Activated CD4-positive, alpha-beta memory T cell treated with anti-CD3 and anti-CD28 coated beads for 36 hours (primary cell): ENCODE measurements at regions not wholly inside any gene's neighbourhood (a gene's known extent, or its start where the extent isn't known, plus 50 kb on each side); places are given as distances from the start of the nearest gene placed in this dataset.
"Not testable (repeated sequence)": the region's sequence is repeated elsewhere in the genome, so short reads cannot be mapped to it uniquely, and the experiment has no call there.

Experiments used
- CTCF ChIA-PET: fragments of 350-600 bp; sonication (Branson Sonifier 250); formaldehyde crosslinking; loops from one replicate; lab custom pipeline; 2021; ENCODE audit warnings: antibody characterized with exemption, inconsistent platforms; lab: Charles Lee
- POLR2A ChIA-PET: fragments of 350-600 bp; sonication (Branson Sonifier 250); formaldehyde crosslinking; loops from one replicate; lab custom pipeline; 2021; ENCODE audit warnings: antibody characterized with exemption; lab: Charles Lee
- DNase-seq: peaks from one replicate; pipeline ENCODE4 v3.0.0-alpha.2; 2020
- H3K27ac Mint-ChIP-seq: one replicate; pipeline ENCODE4 v1.8.0; 2021; ENCODE audit warnings: mixed read lengths
- H3K27me3 Mint-ChIP-seq: one replicate; pipeline ENCODE4 v1.8.0; 2021; ENCODE audit warnings: mixed read lengths
- H3K36me3 Mint-ChIP-seq: one replicate; pipeline ENCODE4 v1.8.0; 2021; ENCODE audit warnings: mixed read lengths
- H3K4me1 Mint-ChIP-seq: one replicate; pipeline ENCODE4 v1.8.0; 2021; ENCODE audit warnings: low read depth, mixed read lengths
- H3K4me3 Mint-ChIP-seq: one replicate; pipeline ENCODE4 v1.8.0; 2021; ENCODE audit warnings: mild to moderate bottlenecking, mixed read lengths
- H3K9me3 Mint-ChIP-seq: one replicate; pipeline ENCODE4 v1.8.0; 2021; ENCODE audit warnings: mixed read lengths
- intact Hi-C: fragments of 100-400 bp; cut with micrococcal nuclease; formaldehyde crosslinking; loops from one replicate; pipeline ENCODE4 v1.15.1; 2023

- no peak for DNase-seq
- H3K27ac Mint-ChIP-seq = no peak overlapping the region
- H3K9me3 Mint-ChIP-seq = no peaks in the 10 kb centered on the region
- no peaks in the 10 kb centered on the region for H3K4me1 Mint-ChIP-seq
- ChIA-PET POLR2A (no interaction called here), CTCF (no interaction called here)
- no peaks in the 10 kb centered on the region for H3K36me3 Mint-ChIP-seq
- no peaks in the 10 kb centered on the region for H3K27me3 Mint-ChIP-seq
- intact Hi-C loops = no loop called here
- H3K4me3 Mint-ChIP-seq = no peak overlapping the region
Measured at GRCh38 chr12:5328669-5329517, 103.0 kb upstream of the NTF3 start.

DNA sequence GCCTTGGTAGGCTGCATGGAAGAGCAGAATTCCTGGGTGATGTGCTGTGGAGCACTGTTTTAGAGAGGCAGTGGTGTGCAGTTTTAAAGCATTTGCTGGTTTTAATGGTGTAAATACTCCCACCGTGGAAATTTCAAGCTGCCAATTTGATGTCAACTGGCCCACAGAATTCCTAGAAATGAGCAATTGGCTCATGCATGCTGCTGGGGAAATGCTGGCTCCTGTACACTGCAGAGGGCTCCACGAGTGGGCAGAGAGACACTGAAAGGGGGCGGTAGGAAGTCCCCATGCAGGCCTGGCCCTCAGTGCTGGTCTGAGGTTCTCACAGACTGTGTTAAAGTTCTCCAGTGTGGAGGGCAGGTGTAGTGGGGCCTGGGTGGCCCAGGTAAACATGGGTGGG lies 99.4 kb upstream of the NTF3 start:
- intact Hi-C loops = no loop called here
- H3K9me3 Mint-ChIP-seq = no peaks in the 10 kb centered on the region
- H3K27me3 Mint-ChIP-seq = no peaks in the 10 kb centered on the region
- ChIA-PET CTCF (no interaction called here), POLR2A (no interaction called here)
- H3K36me3 Mint-ChIP-seq = no peaks in the 10 kb centered on the region
- H3K4me1 Mint-ChIP-seq = no peaks in the 10 kb centered on the region
- no peak overlapping the region for H3K4me3 Mint-ChIP-seq
- no peak overlapping the region for H3K27ac Mint-ChIP-seq
- no peak for DNase-seq

GRCh38 chr12:5333096-5333495 lies 98.8 kb upstream of the NTF3 start:
- intact Hi-C loops = no loop called here

GRCh38 chr12:5335069-5335468 lies 96.8 kb upstream of the NTF3 start:
- POLR2A ChIA-PET = no interaction called here
- DNase-seq = no peak
- Mint-ChIP-seq H3K4me1 (no peaks in the 10 kb centered on the region), H3K9me3 (no peaks in the 10 kb centered on the region), H3K27ac (no peak overlapping the region), H3K36me3 (no peaks in the 10 kb centered on the region), H3K27me3 (no peaks in the 10 kb centered on the region), H3K4me3 (no peak overlapping the region)
- intact Hi-C loops = no loop called here
- CTCF ChIA-PET = no interaction called here

More at GRCh38 chr12:5333096-5333495, 98.8 kb upstream of the NTF3 start:
- no peak for DNase-seq
- Mint-ChIP-seq H3K36me3 (no peaks in the 10 kb centered on the region), H3K4me1 (no peaks in the 10 kb centered on the region), H3K4me3 (no peak overlapping the region), H3K9me3 (no peaks in the 10 kb centered on the region), H3K27ac (no peak overlapping the region), H3K27me3 (no peaks in the 10 kb centered on the region)
- ChIA-PET CTCF (no interaction called here), POLR2A (no interaction called here)

DNA sequence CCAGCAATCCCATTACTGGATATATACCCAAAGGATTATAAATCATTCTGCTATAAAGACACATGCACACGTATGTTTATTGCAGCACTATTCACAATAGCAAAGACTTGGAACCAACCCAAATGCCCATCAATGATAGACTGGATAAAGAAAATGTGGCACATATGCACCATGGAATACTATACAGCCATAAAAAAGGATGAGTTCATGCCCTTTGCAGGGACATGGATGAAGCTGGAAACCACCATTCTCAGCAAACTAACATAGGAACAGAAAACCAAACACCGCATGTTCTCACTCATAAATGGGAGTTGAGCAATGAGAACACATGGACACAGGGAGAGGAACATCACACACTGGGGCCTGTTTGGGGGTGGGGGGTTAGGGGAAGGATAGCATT lies 90.8 kb upstream of the NTF3 start:
- H3K27me3 Mint-ChIP-seq = not testable (repeated sequence)

GRCh38 chr12:5343711-5344110 lies 88.2 kb upstream of the NTF3 start:
- H3K36me3 Mint-ChIP-seq = no peaks in the 10 kb centered on the region

More for the DNA sequence above, 90.8 kb upstream of the NTF3 start:
- H3K36me3 Mint-ChIP-seq, H3K4me3 Mint-ChIP-seq, intact Hi-C loops, H3K4me1 Mint-ChIP-seq, H3K9me3 Mint-ChIP-seq, H3K27ac Mint-ChIP-seq, POLR2A ChIA-PET, CTCF ChIA-PET, DNase-seq: not testable (repeated sequence)

GRCh38 chr12:5344131-5344530 lies 87.8 kb upstream of the NTF3 start:
- CTCF ChIA-PET = no interaction called here

More at GRCh38 chr12:5343711-5344110, 88.2 kb upstream of the NTF3 start:
- Mint-ChIP-seq H3K9me3 (peaks cover 2% of the 10 kb centered on the region), H3K4me1 (no peaks in the 10 kb centered on the region), H3K27me3 (peaks cover 15% of the 10 kb centered on the region), H3K27ac (no peak overlapping the region), H3K4me3 (no peak overlapping the region)
- ChIA-PET CTCF (no interaction called here), POLR2A (no interaction called here)
- no peak for DNase-seq
- intact Hi-C loops = no loop called here

GRCh38 chr12:5345534-5345933 lies 86.4 kb upstream of the NTF3 start:
- DNase-seq = no peak
- Mint-ChIP-seq H3K27me3 (peaks cover 15% of the 10 kb centered on the region), H3K4me1 (no peaks in the 10 kb centered on the region), H3K27ac (no peak overlapping the region), H3K36me3 (no peaks in the 10 kb centered on the region), H3K4me3 (no peak overlapping the region), H3K9me3 (peaks cover 2% of the 10 kb centered on the region)
- intact Hi-C loops = no loop called here
- ChIA-PET CTCF (no interaction called here), POLR2A (no interaction called here)

More at GRCh38 chr12:5344131-5344530, 87.8 kb upstream of the NTF3 start:
- Mint-ChIP-seq H3K9me3 (peaks cover 2% of the 10 kb centered on the region), H3K4me3 (no peak overlapping the region), H3K27me3 (peaks cover 15% of the 10 kb centered on the region), H3K4me1 (no peaks in the 10 kb centered on the region), H3K36me3 (no peaks in the 10 kb centered on the region), H3K27ac (no peak overlapping the region)
- no peak for DNase-seq
- intact Hi-C loops = no loop called here
- POLR2A ChIA-PET = no interaction called here

DNA sequence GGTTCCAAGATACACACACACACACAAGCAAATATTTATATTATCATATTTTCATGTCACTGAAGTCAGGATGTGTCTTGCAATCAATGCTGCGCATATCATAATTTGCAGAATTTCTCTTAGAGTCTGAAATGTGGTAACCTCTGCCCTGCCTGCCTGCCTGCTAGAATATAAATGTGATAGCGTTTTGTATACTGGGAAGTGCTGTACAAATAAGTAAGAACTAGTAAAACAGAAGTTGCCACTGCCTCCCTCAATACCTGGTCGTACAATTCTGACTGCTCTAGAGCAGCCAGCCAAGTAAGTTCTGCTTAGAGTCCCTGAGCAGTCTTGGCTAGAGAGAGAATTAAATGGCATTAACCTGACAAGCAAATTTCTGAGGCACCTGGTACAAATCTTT lies 83.9 kb upstream of the NTF3 start:
- no peak for DNase-seq
- no peaks in the 10 kb centered on the region for H3K4me1 Mint-ChIP-seq
- H3K27me3 Mint-ChIP-seq = peaks cover 15% of the 10 kb centered on the region
- H3K27ac Mint-ChIP-seq = no peak overlapping the region
- no peak overlapping the region for H3K4me3 Mint-ChIP-seq
- peaks cover 8% of the 10 kb centered on the region for H3K9me3 Mint-ChIP-seq
- H3K36me3 Mint-ChIP-seq = no peaks in the 10 kb centered on the region
- intact Hi-C loops = no loop called here
- ChIA-PET POLR2A (no interaction called here), CTCF (no interaction called here)

GRCh38 chr12:5348491-5348890 lies 83.4 kb upstream of the NTF3 start:
- Mint-ChIP-seq H3K9me3 (peaks cover 10% of the 10 kb centered on the region), H3K36me3 (no peaks in the 10 kb centered on the region), H3K4me3 (no peak overlapping the region), H3K4me1 (no peaks in the 10 kb centered on the region), H3K27ac (no peak overlapping the region), H3K27me3 (peaks cover 15% of the 10 kb centered on the region)
- ChIA-PET POLR2A (no interaction called here), CTCF (no interaction called here)
- intact Hi-C loops = no loop called here
- no peak for DNase-seq

DNA sequence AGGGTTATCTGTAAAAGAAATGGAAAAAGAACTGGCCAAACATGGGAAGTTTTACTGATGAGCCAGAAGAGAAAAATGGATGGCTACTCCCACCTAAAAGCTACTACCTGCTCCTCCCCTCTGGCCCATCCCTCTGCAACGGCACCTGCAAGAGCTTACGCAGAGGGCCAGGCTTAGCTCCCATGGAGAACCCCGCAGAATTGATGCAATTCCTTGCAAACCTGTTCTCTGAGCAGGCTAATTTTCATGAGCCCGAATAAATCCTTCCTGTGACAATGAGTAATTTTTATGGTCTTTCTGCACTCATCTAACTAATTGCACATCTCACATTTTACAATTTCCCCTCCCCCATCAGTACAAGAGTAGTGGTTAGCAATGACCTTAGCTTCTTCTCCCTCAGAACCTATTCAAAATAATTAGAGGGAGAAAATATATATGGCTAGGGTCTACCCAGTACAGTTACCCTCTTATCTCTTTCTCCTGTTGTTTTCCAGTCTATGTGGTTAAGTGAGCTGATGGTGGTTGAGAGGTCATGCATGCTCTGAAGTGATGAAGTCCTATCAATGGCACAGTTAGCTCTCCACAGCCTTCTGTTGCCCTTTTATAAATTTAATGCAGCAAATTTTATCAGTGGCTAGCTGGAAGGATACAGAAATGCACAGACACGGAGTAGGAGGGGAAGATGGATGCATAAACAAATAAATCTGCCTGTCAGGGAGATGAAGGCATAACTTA lies 67.7 kb upstream of the NTF3 start:
- intact Hi-C loops = no loop called here
- Mint-ChIP-seq H3K9me3 (peaks cover 6% of the 10 kb centered on the region), H3K27ac (no peak overlapping the region), H3K27me3 (no peaks in the 10 kb centered on the region), H3K36me3 (no peaks in the 10 kb centered on the region), H3K4me3 (no peak overlapping the region), H3K4me1 (no peaks in the 10 kb centered on the region)
- ChIA-PET POLR2A (no interaction called here), CTCF (no interaction called here)
- no peak for DNase-seq

DNA sequence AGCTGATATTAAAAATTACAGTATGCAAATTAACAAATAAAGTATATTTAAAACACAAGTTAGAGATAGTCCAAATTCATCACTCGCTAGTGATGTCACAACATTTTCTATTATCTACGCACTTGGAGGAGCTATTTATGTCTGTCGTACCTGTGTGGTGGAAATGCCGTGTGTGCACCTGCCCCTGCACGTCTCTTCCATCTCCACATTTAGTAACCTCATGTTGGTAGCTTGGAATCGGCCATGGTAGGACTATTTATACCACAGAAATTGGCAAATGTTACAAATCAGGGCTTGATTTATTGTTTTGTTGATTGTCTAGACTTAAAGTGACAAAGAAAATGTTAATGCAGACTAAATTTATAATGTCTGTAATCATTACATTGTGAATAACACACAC lies 62.6 kb upstream of the NTF3 start:
- POLR2A ChIA-PET = no interaction called here
- DNase-seq = no peak
- no peak overlapping the region for H3K27ac Mint-ChIP-seq
- H3K9me3 Mint-ChIP-seq = peaks cover 6% of the 10 kb centered on the region
- H3K4me3 Mint-ChIP-seq = no peak overlapping the region
- H3K36me3 Mint-ChIP-seq = no peaks in the 10 kb centered on the region
- intact Hi-C loops = no loop called here
- peaks cover 5% of the 10 kb centered on the region for H3K27me3 Mint-ChIP-seq
- no peaks in the 10 kb centered on the region for H3K4me1 Mint-ChIP-seq
- CTCF ChIA-PET = no interaction called here

DNA sequence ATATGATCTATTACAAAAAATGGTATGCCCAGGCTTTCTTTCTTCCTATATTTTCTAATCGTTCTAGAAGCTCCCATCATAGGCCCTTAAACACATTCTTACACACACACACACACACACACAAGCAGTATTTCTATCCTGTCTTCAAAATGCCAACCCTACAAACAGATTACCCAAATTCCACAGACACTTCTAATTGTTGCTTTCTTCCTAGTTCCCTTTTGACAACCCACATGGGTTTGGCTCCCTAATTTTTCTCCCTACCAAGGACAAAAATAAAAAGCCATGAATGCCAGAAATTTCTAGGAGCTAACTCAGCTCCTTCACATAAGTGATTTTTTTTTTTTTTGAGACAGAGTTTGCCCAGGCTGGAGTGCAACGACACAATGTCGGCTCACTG lies 60.3 kb upstream of the NTF3 start:
- H3K4me3 Mint-ChIP-seq = no peak overlapping the region
- no peaks in the 10 kb centered on the region for H3K4me1 Mint-ChIP-seq
- POLR2A ChIA-PET = no interaction called here
- no peaks in the 10 kb centered on the region for H3K36me3 Mint-ChIP-seq
- H3K9me3 Mint-ChIP-seq = no peaks in the 10 kb centered on the region
- peaks cover 5% of the 10 kb centered on the region for H3K27me3 Mint-ChIP-seq
- CTCF ChIA-PET = no interaction called here
- H3K27ac Mint-ChIP-seq = no peak overlapping the region
- intact Hi-C loops = no loop called here
- DNase-seq = no peak
